A549 (cell line): ENCODE measurements at regions not wholly inside any gene's neighbourhood (a gene's known extent, or its start where the extent isn't known, plus 50 kb on each side); places are given as distances from the start of the nearest gene placed in this dataset.

Experiments used
- CBX2 ChIP-seq: fragments of 200-600 bp; sonication (generic); IDR thresholded peaks from 2 replicates; pipeline ENCODE4 v1.6.1; 2016; ENCODE audit warnings: low read depth, mild to moderate bottlenecking, borderline replicate concordance
- CTCF ChIP-seq: fragments of >200 bp; sonication (Bioruptor Twin); formaldehyde crosslinking; IDR thresholded peaks from 3 replicates; pipeline ENCODE4 v1.5.1; 2016
- KDM5A ChIP-seq: fragments of 200-600 bp; sonication (generic); IDR thresholded peaks from 2 replicates; pipeline ENCODE4 v1.6.1; 2016; ENCODE audit warnings: antibody characterized with exemption, mild to moderate bottlenecking
- MAFK ChIP-seq: fragments of 450-650 bp; IDR thresholded peaks from 2 replicates; pipeline ENCODE4 v1.6.1; 2014; ENCODE audit not compliant: partially characterized antibody
- RAD21 ChIP-seq, 2 experiments: fragments of >200 bp in 1 of 2; sonication (Bioruptor Twin) in 1 of 2; formaldehyde crosslinking in 1 of 2; IDR thresholded peaks in 1 of 2; conservative IDR thresholded peaks in 1 of 2; 2 replicates in 1 of 2; 3 replicates in 1 of 2; pipeline ENCODE4 v1.6.1; 2012 to 2018; ENCODE audit warnings: inconsistent platforms in 1 of 2
- SMC3 ChIP-seq: fragments of >200 bp; sonication (Bioruptor Twin); formaldehyde crosslinking; IDR thresholded peaks from 3 replicates; pipeline ENCODE4 v1.6.1; 2018; ENCODE audit warnings: inconsistent platforms

- no peak for TF ChIP-seq CTCF
- TF ChIP-seq CBX2 = no peak
- no peak for TF ChIP-seq MAFK
- TF ChIP-seq RAD21 (conservative IDR thresholded peaks at IDR 0.05 in 1 of 2, IDR thresholded peaks at IDR 0.05 in 1 of 2) = no peak
- no peak for TF ChIP-seq SMC3
- TF ChIP-seq KDM5A = no peak
Observed at GRCh38 chr10:4730998-4731397, 95.0 kb upstream of the AKR1E2 start.
